CD8-positive, alpha-beta memory T cell (primary cell): ENCODE measurements at regions not wholly inside any gene's neighbourhood (a gene's known extent, or its start where the extent isn't known, plus 50 kb on each side); places are given as distances from the start of the nearest gene placed in this dataset.
"Not testable (repeated sequence)": the region's sequence is repeated elsewhere in the genome, so short reads cannot be mapped to it uniquely, and the experiment has no call there.

ENCODE experiments used
- CTCF ChIA-PET: fragments of 350-600 bp; sonication (Branson Sonifier 250); formaldehyde crosslinking; loops from one replicate; lab custom pipeline; 2021; ENCODE audit warnings: antibody characterized with exemption; lab: Charles Lee
- POLR2A ChIA-PET: fragments of 350-600 bp; sonication (Branson Sonifier 250); formaldehyde crosslinking; loops from one replicate; lab custom pipeline; 2021; ENCODE audit warnings: antibody characterized with exemption; lab: Charles Lee
- DNase-seq, 5 donors: peaks; one replicate each; pipeline versions ENCODE4 v3.0.0 to v3.0.0-alpha.2; 2020 to 2022; ENCODE audit warnings: mixed read lengths in 1 of 5
- H3K27ac ChIP-seq: one replicate; pipeline ENCODE4 v1.7.0; 2013; ENCODE audit warnings: low read depth, mild to moderate bottlenecking, low read length, moderate library complexity
- H3K27me3 ChIP-seq: 2 replicates; pipeline ENCODE4 v1.7.0; 2013; ENCODE audit warnings: low read length, mild to moderate bottlenecking; ENCODE audit not compliant: insufficient read depth, poor library complexity, severe bottlenecking
- H3K36me3 ChIP-seq: 2 replicates; pipeline ENCODE4 v1.7.0; 2013; ENCODE audit warnings: mild to moderate bottlenecking, low read length, moderate library complexity; ENCODE audit not compliant: insufficient read depth
- H3K4me1 ChIP-seq: 2 replicates; pipeline ENCODE4 v1.7.0; 2013; ENCODE audit warnings: mild to moderate bottlenecking, low read length, moderate library complexity; ENCODE audit not compliant: insufficient read depth
- H3K4me3 ChIP-seq: 2 replicates; pipeline ENCODE4 v1.7.0; 2013; ENCODE audit warnings: mild to moderate bottlenecking, low read length
- H3K9me3 ChIP-seq: 2 replicates; pipeline ENCODE4 v1.7.0; 2013; ENCODE audit warnings: mild to moderate bottlenecking, low read length
- H3K27ac Mint-ChIP-seq, 8 donors: one replicate each; pipeline ENCODE4 v1.8.0; 2020 to 2021; ENCODE audit warnings: mixed read lengths in 8 of 8, mild to moderate bottlenecking in 6 of 8, inconsistent platforms in 3 of 8, moderate library complexity in 3 of 8
- H3K27me3 Mint-ChIP-seq, 2 donors: one replicate each; pipeline ENCODE4 v1.8.0; 2020 to 2021; ENCODE audit warnings: mixed read lengths in 2 of 2, mild to moderate bottlenecking in 1 of 2, moderate library complexity in 1 of 2
- H3K36me3 Mint-ChIP-seq, 3 donors: one replicate each; pipeline ENCODE4 v1.8.0; 2020 to 2021; ENCODE audit warnings: mixed read lengths in 3 of 3, inconsistent platforms in 1 of 3, mild to moderate bottlenecking in 1 of 3
- H3K4me1 Mint-ChIP-seq, 3 donors: one replicate each; pipeline ENCODE4 v1.8.0; 2020 to 2021; ENCODE audit warnings: mixed read lengths in 3 of 3, inconsistent platforms in 1 of 3, mild to moderate bottlenecking in 1 of 3
- H3K4me3 Mint-ChIP-seq, 7 donors: one replicate each; pipeline ENCODE4 v1.8.0; 2020 to 2021; ENCODE audit warnings: mixed read lengths in 7 of 7, mild to moderate bottlenecking in 6 of 7, moderate library complexity in 4 of 7, inconsistent platforms in 2 of 7
- H3K9me3 Mint-ChIP-seq, 5 donors: one replicate each; pipeline ENCODE4 v1.8.0; 2020 to 2022; ENCODE audit warnings: mixed read lengths in 5 of 5, mild to moderate bottlenecking in 3 of 5, moderate library complexity in 2 of 5, inconsistent platforms in 1 of 5

- H3K4me3 ChIP-seq, POLR2A ChIA-PET, H3K27ac Mint-ChIP-seq, H3K4me1 ChIP-seq, CTCF ChIA-PET, H3K9me3 Mint-ChIP-seq, H3K9me3 ChIP-seq, H3K4me3 Mint-ChIP-seq, H3K4me1 Mint-ChIP-seq, H3K36me3 Mint-ChIP-seq, DNase-seq, H3K27me3 ChIP-seq, H3K36me3 ChIP-seq, H3K27ac ChIP-seq, H3K27me3 Mint-ChIP-seq: not testable (repeated sequence)
Observed at GRCh38 chr5:14020944-14021343, 76.5 kb upstream of the DNAH5 start.

- ChIA-PET POLR2A (no interaction called here), CTCF (no interaction called here)
- no peak for DNase-seq
- Histone ChIP-seq H3K4me3 (no peak overlapping the region), H3K36me3 (no peaks in the 10 kb centered on the region), H3K4me1 (no peaks in the 10 kb centered on the region), H3K27me3 (no peaks in the 10 kb centered on the region), H3K9me3 (no peaks in the 10 kb centered on the region), H3K27ac (no peak overlapping the region)
- peaks cover 0 to 10% (median 1%) of the 10 kb centered on the region in 5 donors for H3K9me3 Mint-ChIP-seq
- no peaks in the 10 kb centered on the region for H3K4me1 Mint-ChIP-seq
- no peak overlapping the region for H3K4me3 Mint-ChIP-seq
- no peaks in the 10 kb centered on the region for H3K36me3 Mint-ChIP-seq
- H3K27me3 Mint-ChIP-seq = peaks cover 0 to 3% of the 10 kb centered on the region in 2 donors
- no peak overlapping the region for H3K27ac Mint-ChIP-seq
Observed at GRCh38 chr5:14019768-14020290, 75.3 kb upstream of the DNAH5 start.

GRCh38 chr5:14017904-14018303 is 73.4 kb upstream of the DNAH5 start:
- no peaks in the 10 kb centered on the region for H3K36me3 Mint-ChIP-seq
- Histone ChIP-seq H3K4me3 (no peak overlapping the region), H3K27ac (no peak overlapping the region), H3K4me1 (no peaks in the 10 kb centered on the region), H3K36me3 (no peaks in the 10 kb centered on the region), H3K27me3 (no peaks in the 10 kb centered on the region), H3K9me3 (no peaks in the 10 kb centered on the region)
- no peak overlapping the region for H3K4me3 Mint-ChIP-seq
- H3K4me1 Mint-ChIP-seq = no peaks in the 10 kb centered on the region
- CTCF ChIA-PET = no interaction called here
- no peak overlapping the region for H3K27ac Mint-ChIP-seq
- peaks cover 7 to 16% of the 10 kb centered on the region in 2 donors for H3K27me3 Mint-ChIP-seq
- POLR2A ChIA-PET = no interaction called here
- peaks cover 0 to 7% (median 1%) of the 10 kb centered on the region in 5 donors for H3K9me3 Mint-ChIP-seq
- DNase-seq = no peak

- Mint-ChIP-seq H3K4me3 (no peak overlapping the region), H3K36me3 (no peaks in the 10 kb centered on the region), H3K4me1 (peaks cover 3 to 9% (median 5%) of the 10 kb centered on the region in 3 donors), H3K27me3 (peaks cover 12 to 27% of the 10 kb centered on the region in 2 donors), H3K27ac (no peak overlapping the region), H3K9me3 (peaks cover 0 to 7% (median 2%) of the 10 kb centered on the region in 5 donors)
- Histone ChIP-seq H3K9me3 (no peaks in the 10 kb centered on the region), H3K27ac (no peak overlapping the region), H3K4me3 (no peak overlapping the region), H3K27me3 (no peaks in the 10 kb centered on the region), H3K4me1 (no peaks in the 10 kb centered on the region), H3K36me3 (no peaks in the 10 kb centered on the region)
- ChIA-PET POLR2A (no interaction called here), CTCF (no interaction called here)
- DNase-seq = no peak
Observed at GRCh38 chr5:14016549-14016948, 72.1 kb upstream of the DNAH5 start.

- Histone ChIP-seq H3K4me3 (no peak overlapping the region), H3K4me1 (no peaks in the 10 kb centered on the region), H3K27me3 (no peaks in the 10 kb centered on the region), H3K27ac (no peak overlapping the region), H3K9me3 (no peaks in the 10 kb centered on the region), H3K36me3 (no peaks in the 10 kb centered on the region)
- POLR2A ChIA-PET = no interaction called here
- no peak for DNase-seq
- CTCF ChIA-PET = no interaction called here
- Mint-ChIP-seq H3K27me3 (peaks cover 27 to 33% of the 10 kb centered on the region in 2 donors), H3K27ac (peak overlapping the region in 1 of 8 donors; percentile 50), H3K36me3 (no peaks in the 10 kb centered on the region), H3K4me1 (peaks cover 9 to 15% (median 12%) of the 10 kb centered on the region in 3 donors), H3K9me3 (peaks cover 0 to 2% (median 0%) of the 10 kb centered on the region in 5 donors), H3K4me3 (peak overlapping the region in 6 of 7 donors; percentile 64 to 79 (median 74))
Observed at GRCh38 chr5:14011089-14012020, 66.9 kb upstream of the DNAH5 start.

- H3K27ac Mint-ChIP-seq = no peak overlapping the region
- Histone ChIP-seq H3K4me3 (no peak overlapping the region), H3K9me3 (no peaks in the 10 kb centered on the region), H3K27ac (no peak overlapping the region), H3K4me1 (no peaks in the 10 kb centered on the region), H3K36me3 (no peaks in the 10 kb centered on the region), H3K27me3 (no peaks in the 10 kb centered on the region)
- DNase-seq = no peak
- H3K4me1 Mint-ChIP-seq = peaks cover 9 to 15% (median 12%) of the 10 kb centered on the region in 3 donors
- POLR2A ChIA-PET = no interaction called here
- no peak overlapping the region for H3K4me3 Mint-ChIP-seq
- H3K27me3 Mint-ChIP-seq = peaks cover 28 to 29% of the 10 kb centered on the region in 2 donors
- peaks cover 0 to 4% (median 2%) of the 10 kb centered on the region in 5 donors for H3K9me3 Mint-ChIP-seq
- CTCF ChIA-PET = no interaction called here
- no peaks in the 10 kb centered on the region for H3K36me3 Mint-ChIP-seq
Observed at GRCh38 chr5:14009575-14009974, 65.1 kb upstream of the DNAH5 start.

- Mint-ChIP-seq H3K27me3 (peaks cover 22 to 24% of the 10 kb centered on the region in 2 donors), H3K36me3 (no peaks in the 10 kb centered on the region), H3K9me3 (peaks cover 0 to 4% (median 2%) of the 10 kb centered on the region in 5 donors), H3K4me1 (peaks cover 9 to 15% (median 12%) of the 10 kb centered on the region in 3 donors), H3K27ac (no peak overlapping the region), H3K4me3 (no peak overlapping the region)
- no peaks in the 10 kb centered on the region for H3K4me1 ChIP-seq
- no peak for DNase-seq
- no peaks in the 10 kb centered on the region for H3K9me3 ChIP-seq
- no peak overlapping the region for H3K27ac ChIP-seq
- no peaks in the 10 kb centered on the region for H3K36me3 ChIP-seq
- POLR2A ChIA-PET = no interaction called here
- H3K27me3 ChIP-seq = no peaks in the 10 kb centered on the region
- CTCF ChIA-PET = no interaction called here
- no peak overlapping the region for H3K4me3 ChIP-seq
Observed at GRCh38 chr5:14008819-14009311, 64.4 kb upstream of the DNAH5 start.

- peaks cover 9 to 18% of the 10 kb centered on the region in 2 donors for H3K27me3 Mint-ChIP-seq
- H3K4me1 Mint-ChIP-seq = peaks cover 8 to 11% (median 9%) of the 10 kb centered on the region in 3 donors
- ChIA-PET POLR2A (no interaction called here), CTCF (no interaction called here)
- H3K9me3 Mint-ChIP-seq = peaks cover 0 to 4% (median 0%) of the 10 kb centered on the region in 5 donors
- H3K36me3 Mint-ChIP-seq = no peaks in the 10 kb centered on the region
- no peak overlapping the region for H3K4me3 Mint-ChIP-seq
- no peak for DNase-seq
- H3K27ac Mint-ChIP-seq = no peak overlapping the region
- Histone ChIP-seq H3K9me3 (no peaks in the 10 kb centered on the region), H3K36me3 (no peaks in the 10 kb centered on the region), H3K27me3 (no peaks in the 10 kb centered on the region), H3K4me3 (no peak overlapping the region), H3K27ac (no peak overlapping the region), H3K4me1 (no peaks in the 10 kb centered on the region)
Observed at GRCh38 chr5:14006823-14007520, 62.5 kb upstream of the DNAH5 start.
